ENCODE measurements at regions not wholly inside any gene's neighbourhood (a gene's known extent, or its start where the extent isn't known, plus 50 kb on each side); places are given as distances from the start of the nearest gene placed in this dataset.

GRCh38 chr10:57988964-57989363 lies 278.7 kb downstream of the IPMK start:
- WGBS (ENCODE audit: insufficient coverage), result no CpG with 5 or more reads among the region's 2 CpGs

GRCh38 chr10:57987055-57987721 lies 280.5 kb downstream of the IPMK start:
- DNase-seq (no peak), ATAC-seq (ENCODE audit: low read depth) (no peak)
- H3K4me1 Mint-ChIP-seq, result no peaks in the 10 kb centered on the region
- Histone ChIP-seq H3K36me3 (replicated peaks in 1 of 2; ENCODE audit: control extremely low read depth in 1 of 2, control insufficient read depth in 1 of 2, extremely low read depth in 1 of 2, insufficient read depth in 2 of 2, low read length in 1 of 2) (no peaks in the 10 kb centered on the region), H3K4me2 (replicated peaks; ENCODE audit: low read depth, low read length, poor library complexity, severe bottlenecking) (no peak overlapping the region), H2AFZ (ENCODE audit: insufficient read depth, low read depth, low read length, poor library complexity, severe bottlenecking) (no peak overlapping the region), H3K9ac (ENCODE audit: low read length) (no peak overlapping the region), H3K27ac (ENCODE audit: low read length in 2 of 2) (no peak overlapping the region), H3K4me1 (ENCODE audit: control insufficient read depth in 2 of 2, insufficient read depth in 2 of 2, low read length in 2 of 2) (no peaks in the 10 kb centered on the region), H3K9me3 (ENCODE audit: control extremely low read depth in 1 of 3, control insufficient read depth in 2 of 3, insufficient read depth in 1 of 3, low read length in 2 of 3) (no peaks in the 10 kb centered on the region), H4K20me1 (ENCODE audit: control insufficient read depth, insufficient read depth, low read length, poor library complexity, severe bottlenecking) (no peaks in the 10 kb centered on the region), H3K79me2 (ENCODE audit: control insufficient read depth, insufficient read depth, low read length) (no peaks in the 10 kb centered on the region), H3K27me3 (replicated peaks in 1 of 4; ENCODE audit: control extremely low read depth in 1 of 4, control insufficient read depth in 3 of 4, insufficient read depth in 4 of 4, low read length in 3 of 4) (no peaks in the 10 kb centered on the region), H3K4me3 (ENCODE audit: control extremely low read depth in 1 of 5, extremely low read depth in 1 of 5, insufficient read depth in 1 of 5, low read depth in 2 of 5, low read length in 4 of 5) (no peak overlapping the region)
- TF ChIP-seq CTCF (IDR thresholded peaks at IDR 0.05), result no peak
- no peak for TF ChIP-seq EZH2 (IDR thresholded peaks at IDR 0.05; ENCODE audit: borderline replicate concordance, insufficient read depth, low read depth, low read length, poor library complexity, severe bottlenecking)
- H3K27me3 Mint-ChIP-seq, result no peaks in the 10 kb centered on the region
- H3K4me3 Mint-ChIP-seq, result no peak overlapping the region
- H3K9me3 Mint-ChIP-seq (ENCODE audit: insufficient read depth), result no peaks in the 10 kb centered on the region
- ChIA-PET CTCF (no interaction called here), POLR2A (no interaction called here)
- H3K27ac Mint-ChIP-seq, result no peak overlapping the region
- 71% methylated on average over 2 of the region's 6 CpGs for WGBS (ENCODE audit: insufficient coverage)
- intact Hi-C loops (cut with micrococcal nuclease), result no loop called here

More at GRCh38 chr10:57988964-57989363, 278.7 kb downstream of the IPMK start:
- no peaks in the 10 kb centered on the region for H3K4me1 ChIP-seq (ENCODE audit: control insufficient read depth in 2 of 2, insufficient read depth in 2 of 2, low read length in 2 of 2)
- no peak overlapping the region for H3K4me3 ChIP-seq (ENCODE audit: control extremely low read depth in 1 of 5, extremely low read depth in 1 of 5, insufficient read depth in 1 of 5, low read depth in 2 of 5, low read length in 4 of 5)
- intact Hi-C loops (cut with micrococcal nuclease), result no loop called here
- Mint-ChIP-seq H3K4me1 (no peaks in the 10 kb centered on the region), H3K4me3 (no peak overlapping the region), H3K9me3 (ENCODE audit: insufficient read depth) (no peaks in the 10 kb centered on the region), H3K27me3 (no peaks in the 10 kb centered on the region), H3K27ac (no peak overlapping the region)
- H3K27me3 ChIP-seq (replicated peaks in 1 of 4; ENCODE audit: control extremely low read depth in 1 of 4, control insufficient read depth in 3 of 4, insufficient read depth in 4 of 4, low read length in 3 of 4), result no peaks in the 10 kb centered on the region
- H3K27ac ChIP-seq (ENCODE audit: low read length in 2 of 2), result no peak overlapping the region
- H3K4me2 ChIP-seq (replicated peaks; ENCODE audit: low read depth, low read length, poor library complexity, severe bottlenecking), result no peak overlapping the region
- no peak for ATAC-seq (ENCODE audit: low read depth)
- H3K9me3 ChIP-seq (ENCODE audit: control extremely low read depth in 1 of 3, control insufficient read depth in 2 of 3, insufficient read depth in 1 of 3, low read length in 2 of 3), result no peaks in the 10 kb centered on the region
- DNase-seq, result no peak
- H3K36me3 ChIP-seq (replicated peaks in 1 of 2; ENCODE audit: control extremely low read depth in 1 of 2, control insufficient read depth in 1 of 2, extremely low read depth in 1 of 2, insufficient read depth in 2 of 2, low read length in 1 of 2), result no peaks in the 10 kb centered on the region
- H4K20me1 ChIP-seq (ENCODE audit: control insufficient read depth, insufficient read depth, low read length, poor library complexity, severe bottlenecking), result no peaks in the 10 kb centered on the region
- no peaks in the 10 kb centered on the region for H3K79me2 ChIP-seq (ENCODE audit: control insufficient read depth, insufficient read depth, low read length)
- no peak overlapping the region for H2AFZ ChIP-seq (ENCODE audit: insufficient read depth, low read depth, low read length, poor library complexity, severe bottlenecking)
- H3K9ac ChIP-seq (ENCODE audit: low read length), result no peak overlapping the region
- TF ChIP-seq EZH2 (IDR thresholded peaks at IDR 0.05; ENCODE audit: borderline replicate concordance, insufficient read depth, low read depth, low read length, poor library complexity, severe bottlenecking), result no peak
- no peak for TF ChIP-seq CTCF (IDR thresholded peaks at IDR 0.05)
- ChIA-PET POLR2A (no interaction called here), CTCF (no interaction called here)
